Left ventricle myocardium inferior (tissue), 1 donor: ENCODE measurements at regions not wholly inside any gene's neighbourhood (a gene's known extent, or its start where the extent isn't known, plus 50 kb on each side); places are given as distances from the start of the nearest gene placed in this dataset.

ENCODE experiments used
- DNase-seq: peaks from one replicate; pipeline ENCODE4 v3.0.0-alpha.2; 2020
- H3K27ac ChIP-seq: fragments of 200-600 bp; replicated peaks from 2 replicates; pipeline ENCODE4 v1.8.0; 2021
- H3K27me3 ChIP-seq: fragments of 200-600 bp; 2 replicates; pipeline ENCODE4 v1.8.0; 2021; ENCODE audit warnings: low read depth
- H3K36me3 ChIP-seq: fragments of 200-600 bp; 2 replicates; pipeline ENCODE4 v1.8.0; 2021
- H3K4me1 ChIP-seq: fragments of 200-600 bp; 2 replicates; pipeline ENCODE4 v1.8.0; 2021
- H3K4me3 ChIP-seq: fragments of 200-600 bp; 2 replicates; pipeline ENCODE4 v1.8.0; 2021; ENCODE audit warnings: mild to moderate bottlenecking, moderate library complexity
- H3K9me3 ChIP-seq: fragments of 200-600 bp; replicated peaks from 2 replicates; pipeline ENCODE4 v1.8.0; 2021
- CTCF ChIP-seq: fragments of 200-600 bp; IDR thresholded peaks from 2 replicates; pipeline ENCODE4 v1.8.0; 2021; ENCODE audit warnings: antibody characterized with exemption, mild to moderate bottlenecking, borderline replicate concordance
- intact Hi-C: fragments of 100-400 bp; cut with micrococcal nuclease; formaldehyde crosslinking; loops from one replicate; pipeline ENCODE4 v1.11.0; 2022
- donor health status: DM: no; HTN: yes; CAD: no; lungs with severe emphysema.

GRCh38 chr4:127560755-127561154 lies 72.0 kb upstream of the INTU start:
- no peaks in the 10 kb centered on the region for H3K36me3 ChIP-seq
- no peaks in the 10 kb centered on the region for H3K27me3 ChIP-seq
- no peaks in the 10 kb centered on the region for H3K4me1 ChIP-seq
- no peak overlapping the region for H3K4me3 ChIP-seq
- intact Hi-C loops, result no loop called here
- no peaks in the 10 kb centered on the region for H3K9me3 ChIP-seq
- no peak overlapping the region for H3K27ac ChIP-seq
- DNase-seq, result no peak
- TF ChIP-seq CTCF, result no peak

GRCh38 chr4:127574643-127575042 lies 58.1 kb upstream of the INTU start:
- no peak for DNase-seq
- Histone ChIP-seq H3K9me3 (no peaks in the 10 kb centered on the region), H3K36me3 (no peaks in the 10 kb centered on the region), H3K27me3 (no peaks in the 10 kb centered on the region), H3K4me1 (no peaks in the 10 kb centered on the region), H3K4me3 (no peak overlapping the region), H3K27ac (no peak overlapping the region)
- intact Hi-C loops, result no loop called here
- no peak for TF ChIP-seq CTCF

- DNase-seq, result no peak
- Histone ChIP-seq H3K4me3 (no peak overlapping the region), H3K36me3 (no peaks in the 10 kb centered on the region), H3K4me1 (no peaks in the 10 kb centered on the region), H3K9me3 (no peaks in the 10 kb centered on the region), H3K27ac (no peak overlapping the region), H3K27me3 (no peaks in the 10 kb centered on the region)
- TF ChIP-seq CTCF, result no peak
- intact Hi-C loops, result no loop called here
Measured at GRCh38 chr4:127575888-127576287, 56.9 kb upstream of the INTU start.

GRCh38 chr4:127578491-127578890 lies 54.3 kb upstream of the INTU start:
- Histone ChIP-seq H3K36me3 (no peaks in the 10 kb centered on the region), H3K4me3 (no peak overlapping the region), H3K9me3 (no peaks in the 10 kb centered on the region), H3K4me1 (no peaks in the 10 kb centered on the region), H3K27me3 (no peaks in the 10 kb centered on the region), H3K27ac (no peak overlapping the region)
- DNase-seq, result no peak
- intact Hi-C loops, result no loop called here
- no peak for TF ChIP-seq CTCF

- no peak for TF ChIP-seq CTCF
- H3K27ac ChIP-seq, result no peak overlapping the region
- no peak for DNase-seq
- H3K27me3 ChIP-seq, result no peaks in the 10 kb centered on the region
- intact Hi-C loops, result no loop called here
- no peaks in the 10 kb centered on the region for H3K9me3 ChIP-seq
- no peaks in the 10 kb centered on the region for H3K4me1 ChIP-seq
- no peaks in the 10 kb centered on the region for H3K36me3 ChIP-seq
- no peak overlapping the region for H3K4me3 ChIP-seq
Measured at GRCh38 chr4:127578967-127579366, 53.8 kb upstream of the INTU start.

GRCh38 chr4:127579821-127580220 lies 52.9 kb upstream of the INTU start:
- no peak overlapping the region for H3K27ac ChIP-seq
- no peaks in the 10 kb centered on the region for H3K9me3 ChIP-seq
- no peaks in the 10 kb centered on the region for H3K4me1 ChIP-seq
- H3K36me3 ChIP-seq, result no peaks in the 10 kb centered on the region
- intact Hi-C loops, result no loop called here
- no peak for TF ChIP-seq CTCF
- no peak overlapping the region for H3K4me3 ChIP-seq
- no peaks in the 10 kb centered on the region for H3K27me3 ChIP-seq
- no peak for DNase-seq
